Muscle of leg (tissue), 3 donors: ENCODE measurements at regions not wholly inside any gene's neighbourhood (a gene's known extent, or its start where the extent isn't known, plus 50 kb on each side); places are given as distances from the start of the nearest gene placed in this dataset.

Experiments
- DNase-seq: peaks from one replicate; pipeline ENCODE4 v3.0.0; 2013
- H3K27ac ChIP-seq: one replicate; pipeline ENCODE4 v1.5.1; 2013; ENCODE audit warnings: mild to moderate bottlenecking, low read length, control low read depth
- H3K27me3 ChIP-seq: one replicate; pipeline ENCODE4 v1.6.1; 2013; ENCODE audit warnings: low read length; ENCODE audit not compliant: control insufficient read depth, insufficient read depth
- H3K36me3 ChIP-seq: one replicate; pipeline ENCODE4 v1.6.1; 2013; ENCODE audit warnings: low read length; ENCODE audit not compliant: control insufficient read depth, insufficient read depth
- H3K4me1 ChIP-seq: one replicate; pipeline ENCODE4 v1.6.1; 2013; ENCODE audit warnings: low read length; ENCODE audit not compliant: control insufficient read depth, insufficient read depth
- H3K4me3 ChIP-seq: one replicate; pipeline ENCODE4 v1.5.1; 2013; ENCODE audit warnings: low read length, control low read depth
- H3K9me3 ChIP-seq: replicated peaks from 2 replicates; pipeline ENCODE4 v1.6.1; 2013; ENCODE audit warnings: low read depth, low read length; ENCODE audit not compliant: control insufficient read depth
- WGBS: methylation state at CpG from one replicate; pipeline ENCODE4 v1.1.5; 2013; ENCODE audit warnings: missing lambda C conversion rate; ENCODE audit not compliant: insufficient coverage; 5-methylcytosine and 5-hydroxymethylcytosine counted together

DNA sequence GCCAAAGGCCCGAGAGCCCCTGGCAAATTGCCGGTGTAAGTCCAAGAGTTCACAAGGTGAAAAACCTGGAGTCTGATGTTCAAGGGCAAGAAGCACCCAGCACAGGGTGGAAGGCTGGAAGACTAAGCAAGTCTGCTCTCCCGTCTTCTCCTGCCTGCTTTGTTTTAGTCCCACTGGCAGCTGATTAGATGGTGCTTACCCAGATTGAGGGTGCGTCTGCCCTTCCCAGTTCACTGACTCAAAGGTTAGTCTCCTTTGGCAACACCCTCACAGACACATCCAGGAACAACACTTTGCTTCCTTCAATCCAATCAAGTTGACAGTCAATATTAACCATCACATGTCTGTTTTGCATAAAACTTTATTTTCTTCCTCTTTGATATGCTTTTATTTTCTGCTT lies 157.4 kb downstream of the HS3ST1 start:
- Histone ChIP-seq H3K4me3 (no peak overlapping the region), H3K27ac (no peak overlapping the region), H3K4me1 (no peaks in the 10 kb centered on the region), H3K9me3 (peaks cover 11% of the 10 kb centered on the region), H3K27me3 (no peaks in the 10 kb centered on the region), H3K36me3 (no peaks in the 10 kb centered on the region)
- 61% methylated on average over 4 of the region's 4 CpGs for WGBS
- DNase-seq, result no peak

DNA sequence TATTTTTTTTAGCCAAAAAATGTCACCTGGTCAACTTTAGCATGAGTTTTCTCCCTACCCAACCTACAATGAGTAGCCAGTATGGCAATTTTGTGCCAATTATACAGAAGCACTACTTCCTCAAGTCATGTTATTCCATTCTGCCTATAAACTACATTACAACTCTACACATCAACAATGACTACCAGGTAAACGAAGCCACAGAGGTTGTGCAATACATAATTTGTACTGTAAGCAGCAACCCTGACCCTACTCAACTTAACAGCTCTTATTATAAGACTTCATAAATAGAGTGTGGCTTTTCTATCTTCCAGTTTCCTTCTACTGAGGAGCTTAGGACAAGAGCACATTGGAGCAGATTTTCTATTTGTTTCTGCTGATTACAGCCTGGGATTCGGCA lies 160.5 kb downstream of the HS3ST1 start:
- DNase-seq, result no peak
- Histone ChIP-seq H3K27ac (no peak overlapping the region), H3K4me1 (no peaks in the 10 kb centered on the region), H3K36me3 (no peaks in the 10 kb centered on the region), H3K4me3 (no peak overlapping the region), H3K9me3 (peaks cover 14% of the 10 kb centered on the region), H3K27me3 (no peaks in the 10 kb centered on the region)
- WGBS, result no CpG with 5 or more reads among the region's 2 CpGs

GRCh38 chr4:11264841-11265240 lies 163.9 kb downstream of the HS3ST1 start:
- no peaks in the 10 kb centered on the region for H3K36me3 ChIP-seq
- H3K4me1 ChIP-seq, result no peaks in the 10 kb centered on the region
- DNase-seq, result no peak
- H3K27ac ChIP-seq, result no peak overlapping the region
- H3K4me3 ChIP-seq, result no peak overlapping the region
- WGBS, result 57% methylated on average over 1 of the region's 1 CpG
- no peaks in the 10 kb centered on the region for H3K27me3 ChIP-seq
- H3K9me3 ChIP-seq, result peaks cover 14% of the 10 kb centered on the region

GRCh38 chr4:11264346-11264745 lies 164.3 kb downstream of the HS3ST1 start:
- peaks cover 14% of the 10 kb centered on the region for H3K9me3 ChIP-seq
- no peaks in the 10 kb centered on the region for H3K36me3 ChIP-seq
- no peaks in the 10 kb centered on the region for H3K27me3 ChIP-seq
- H3K4me3 ChIP-seq, result no peak overlapping the region
- H3K27ac ChIP-seq, result no peak overlapping the region
- DNase-seq, result no peak
- no peaks in the 10 kb centered on the region for H3K4me1 ChIP-seq

GRCh38 chr4:11263208-11263607 lies 165.5 kb downstream of the HS3ST1 start:
- WGBS, result no CpG with 5 or more reads among the region's 1 CpG
- no peaks in the 10 kb centered on the region for H3K27me3 ChIP-seq
- no peaks in the 10 kb centered on the region for H3K4me1 ChIP-seq

DNA sequence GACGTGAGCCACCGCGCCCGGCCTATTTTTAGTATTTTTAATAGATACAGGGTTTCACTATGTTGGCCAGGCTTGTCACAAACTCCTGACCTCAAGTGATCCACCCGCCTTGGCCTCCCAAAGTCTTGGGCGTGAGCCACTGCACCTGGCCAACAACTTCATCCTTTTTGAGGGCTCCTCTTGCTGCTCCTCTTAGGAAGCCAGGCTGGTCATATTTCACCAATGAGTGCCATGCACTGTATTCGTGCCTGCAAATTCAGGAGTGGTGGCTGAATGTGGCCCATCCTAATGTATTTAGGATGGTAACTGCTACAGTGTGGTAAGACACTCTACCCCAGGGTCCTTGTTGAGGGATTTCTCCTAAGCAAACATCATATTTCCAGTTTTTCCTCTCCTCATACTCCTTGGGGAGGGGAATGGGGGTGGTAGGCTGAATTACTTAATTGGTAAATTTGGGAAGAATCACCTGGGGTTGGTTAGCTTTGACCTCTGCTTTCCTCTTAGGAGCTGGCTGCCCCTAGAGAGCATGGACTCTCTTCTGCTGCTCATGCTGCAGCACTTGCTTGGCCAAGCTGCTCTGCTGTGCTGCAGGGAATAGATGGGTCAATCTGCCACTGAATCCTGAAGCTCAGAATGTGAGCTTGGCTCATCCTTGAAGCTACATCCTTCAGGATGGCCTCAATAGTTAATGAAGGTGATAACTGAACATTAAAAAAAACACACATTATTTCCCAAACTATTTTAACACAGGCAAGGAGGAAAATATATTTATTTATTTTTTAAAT lies 167.4 kb downstream of the HS3ST1 start:
- Histone ChIP-seq H3K27ac (no peak overlapping the region), H3K36me3 (no peaks in the 10 kb centered on the region), H3K4me1 (no peaks in the 10 kb centered on the region), H3K4me3 (no peak overlapping the region), H3K27me3 (no peaks in the 10 kb centered on the region), H3K9me3 (peaks cover 3% of the 10 kb centered on the region)
- 58% methylated on average over 2 of the region's 7 CpGs for WGBS
- DNase-seq, result no peak

More at GRCh38 chr4:11263208-11263607, 165.5 kb downstream of the HS3ST1 start:
- Histone ChIP-seq H3K27ac (no peak overlapping the region), H3K9me3 (peaks cover 12% of the 10 kb centered on the region), H3K36me3 (no peaks in the 10 kb centered on the region), H3K4me3 (no peak overlapping the region)
- DNase-seq, result no peak

DNA sequence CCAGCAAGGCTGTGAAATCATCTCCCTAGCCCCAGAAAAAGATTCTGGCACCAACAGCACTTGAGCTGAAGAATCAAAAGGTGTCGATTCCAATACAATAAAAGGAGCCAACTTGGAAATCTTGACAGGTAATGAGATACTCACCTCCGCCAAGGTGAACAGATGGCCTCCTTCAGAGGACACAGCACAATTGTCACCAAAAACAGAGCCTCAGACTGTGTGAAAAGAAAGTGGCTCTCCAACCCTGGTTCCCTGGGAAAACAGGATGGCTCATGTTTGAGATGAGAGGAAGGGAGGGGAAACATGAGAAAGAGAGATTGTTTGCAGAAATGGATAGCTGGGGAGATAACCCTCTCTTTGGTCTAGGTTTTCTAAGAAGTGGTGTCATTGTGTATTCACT lies 168.9 kb downstream of the HS3ST1 start:
- Histone ChIP-seq H3K4me3 (no peak overlapping the region), H3K9me3 (no peaks in the 10 kb centered on the region), H3K27ac (no peak overlapping the region), H3K4me1 (no peaks in the 10 kb centered on the region), H3K36me3 (no peaks in the 10 kb centered on the region), H3K27me3 (no peaks in the 10 kb centered on the region)
- no peak for DNase-seq
- 86% methylated on average over 1 of the region's 2 CpGs for WGBS

GRCh38 chr4:11252149-11252548 lies 176.5 kb downstream of the HS3ST1 start:
- 51% methylated on average over 3 of the region's 3 CpGs for WGBS
- Histone ChIP-seq H3K27me3 (no peaks in the 10 kb centered on the region), H3K27ac (no peak overlapping the region), H3K4me3 (no peak overlapping the region), H3K36me3 (no peaks in the 10 kb centered on the region), H3K4me1 (no peaks in the 10 kb centered on the region), H3K9me3 (peaks cover 2% of the 10 kb centered on the region)
- no peak for DNase-seq

DNA sequence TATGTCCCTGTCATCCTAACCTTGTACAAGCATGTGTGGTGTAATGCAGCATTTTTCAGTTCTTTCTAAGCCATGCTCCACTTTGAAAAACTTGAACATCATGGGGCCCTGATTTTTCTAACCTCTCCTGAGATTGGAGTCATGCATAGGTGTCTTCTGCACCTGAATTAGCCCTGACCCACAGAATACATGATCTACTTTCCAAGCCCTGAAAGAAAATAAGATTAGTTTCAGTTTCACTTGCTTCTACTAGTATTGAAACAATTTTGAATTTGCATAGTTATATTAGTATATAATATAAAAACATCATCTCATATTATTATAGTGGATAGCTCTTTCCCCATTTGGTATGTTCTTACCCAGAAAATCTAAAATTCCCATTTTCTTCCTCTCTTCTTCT lies 178.2 kb downstream of the HS3ST1 start:
- Histone ChIP-seq H3K27me3 (no peaks in the 10 kb centered on the region), H3K4me3 (no peak overlapping the region), H3K4me1 (no peaks in the 10 kb centered on the region), H3K36me3 (no peaks in the 10 kb centered on the region), H3K27ac (no peak overlapping the region), H3K9me3 (peaks cover 2% of the 10 kb centered on the region)
- no peak for DNase-seq

DNA sequence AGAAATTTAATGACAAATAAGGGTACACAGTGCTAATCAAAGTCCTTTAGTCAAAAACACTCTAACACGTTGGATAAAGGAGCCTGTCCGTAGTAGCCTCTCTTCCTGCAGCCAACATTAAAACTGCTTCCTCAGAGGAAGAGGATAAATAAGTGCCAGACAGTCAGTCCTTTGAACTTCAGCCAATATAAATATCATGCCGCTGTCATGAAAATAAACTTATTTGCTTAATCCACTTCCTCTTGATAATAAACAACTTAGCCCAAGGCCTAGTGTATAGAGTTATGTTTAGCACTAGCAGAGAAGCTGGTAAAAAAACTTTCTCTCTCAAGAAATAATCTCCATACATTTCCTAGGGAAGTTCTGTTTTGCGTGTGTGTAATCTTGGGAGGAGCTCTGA lies 196.7 kb downstream of the HS3ST1 start:
- Histone ChIP-seq H3K27ac (no peak overlapping the region), H3K4me1 (no peaks in the 10 kb centered on the region), H3K9me3 (no peaks in the 10 kb centered on the region), H3K27me3 (no peaks in the 10 kb centered on the region), H3K36me3 (no peaks in the 10 kb centered on the region), H3K4me3 (no peak overlapping the region)
- 20% methylated on average over 1 of the region's 4 CpGs for WGBS
- DNase-seq, result no peak

- Histone ChIP-seq H3K27ac (no peak overlapping the region), H3K27me3 (no peaks in the 10 kb centered on the region), H3K4me3 (no peak overlapping the region), H3K4me1 (no peaks in the 10 kb centered on the region), H3K9me3 (no peaks in the 10 kb centered on the region), H3K36me3 (no peaks in the 10 kb centered on the region)
- WGBS, result no CpG with 5 or more reads among the region's 2 CpGs
- DNase-seq, result no peak
Observed at GRCh38 chr4:11230866-11231265, 197.8 kb downstream of the HS3ST1 start.
